ENCODE measurements at regions not wholly inside any gene's neighbourhood (a gene's known extent, or its start where the extent isn't known, plus 50 kb on each side); places are given as distances from the start of the nearest gene placed in this dataset.

GRCh38 chr4:3656416-3657356, 109.5 kb upstream of the ADRA2C start:
- TF ChIP-seq, protein P1, sequence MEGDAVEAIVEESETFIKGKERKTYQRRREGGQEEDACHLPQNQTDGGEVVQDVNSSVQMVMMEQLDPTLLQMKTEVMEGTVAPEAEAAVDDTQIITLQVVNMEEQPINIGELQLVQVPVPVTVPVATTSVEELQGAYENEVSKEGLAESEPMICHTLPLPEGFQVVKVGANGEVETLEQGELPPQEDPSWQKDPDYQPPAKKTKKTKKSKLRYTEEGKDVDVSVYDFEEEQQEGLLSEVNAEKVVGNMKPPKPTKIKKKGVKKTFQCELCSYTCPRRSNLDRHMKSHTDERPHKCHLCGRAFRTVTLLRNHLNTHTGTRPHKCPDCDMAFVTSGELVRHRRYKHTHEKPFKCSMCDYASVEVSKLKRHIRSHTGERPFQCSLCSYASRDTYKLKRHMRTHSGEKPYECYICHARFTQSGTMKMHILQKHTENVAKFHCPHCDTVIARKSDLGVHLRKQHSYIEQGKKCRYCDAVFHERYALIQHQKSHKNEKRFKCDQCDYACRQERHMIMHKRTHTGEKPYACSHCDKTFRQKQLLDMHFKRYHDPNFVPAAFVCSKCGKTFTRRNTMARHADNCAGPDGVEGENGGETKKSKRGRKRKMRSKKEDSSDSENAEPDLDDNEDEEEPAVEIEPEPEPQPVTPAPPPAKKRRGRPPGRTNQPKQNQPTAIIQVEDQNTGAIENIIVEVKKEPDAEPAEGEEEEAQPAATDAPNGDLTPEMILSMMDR (IDR thresholded peaks at IDR 0.05) = no peak
- no peak for TF ChIP-seq POLR2A (IDR thresholded peaks at IDR 0.05)

All from body of pancreas (tissue), 4 donors.